ENCODE measurements at regions not wholly inside any gene's neighbourhood (a gene's known extent, or its start where the extent isn't known, plus 50 kb on each side); places are given as distances from the start of the nearest gene placed in this dataset.

GRCh38 chr14:62185078-62185477 lies 422.9 kb downstream of the SNAPC1 start:
- TF ChIP-seq, protein P1, sequence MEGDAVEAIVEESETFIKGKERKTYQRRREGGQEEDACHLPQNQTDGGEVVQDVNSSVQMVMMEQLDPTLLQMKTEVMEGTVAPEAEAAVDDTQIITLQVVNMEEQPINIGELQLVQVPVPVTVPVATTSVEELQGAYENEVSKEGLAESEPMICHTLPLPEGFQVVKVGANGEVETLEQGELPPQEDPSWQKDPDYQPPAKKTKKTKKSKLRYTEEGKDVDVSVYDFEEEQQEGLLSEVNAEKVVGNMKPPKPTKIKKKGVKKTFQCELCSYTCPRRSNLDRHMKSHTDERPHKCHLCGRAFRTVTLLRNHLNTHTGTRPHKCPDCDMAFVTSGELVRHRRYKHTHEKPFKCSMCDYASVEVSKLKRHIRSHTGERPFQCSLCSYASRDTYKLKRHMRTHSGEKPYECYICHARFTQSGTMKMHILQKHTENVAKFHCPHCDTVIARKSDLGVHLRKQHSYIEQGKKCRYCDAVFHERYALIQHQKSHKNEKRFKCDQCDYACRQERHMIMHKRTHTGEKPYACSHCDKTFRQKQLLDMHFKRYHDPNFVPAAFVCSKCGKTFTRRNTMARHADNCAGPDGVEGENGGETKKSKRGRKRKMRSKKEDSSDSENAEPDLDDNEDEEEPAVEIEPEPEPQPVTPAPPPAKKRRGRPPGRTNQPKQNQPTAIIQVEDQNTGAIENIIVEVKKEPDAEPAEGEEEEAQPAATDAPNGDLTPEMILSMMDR (IDR thresholded peaks at IDR 0.05), result no peak
- no peak for TF ChIP-seq POLR2A (IDR thresholded peaks at IDR 0.05)

Measured in adrenal gland (tissue), 5 donors.